Glutamatergic neuron (in vitro differentiated cells): ENCODE measurements at regions not wholly inside any gene's neighbourhood (a gene's known extent, or its start where the extent isn't known, plus 50 kb on each side); places are given as distances from the start of the nearest gene placed in this dataset.

ENCODE experiments used
- DNase-seq: peaks from one replicate; pipeline ENCODE4 v3.0.0; 2022
- H3K27ac Mint-ChIP-seq: one replicate; pipeline ENCODE4 v1.8.0; 2020; ENCODE audit warnings: mild to moderate bottlenecking, mixed read lengths, inconsistent platforms; ENCODE audit not compliant: unreplicated experiment
- H3K27me3 Mint-ChIP-seq: one replicate; pipeline ENCODE4 v1.8.0; 2020; ENCODE audit warnings: mild to moderate bottlenecking, moderate library complexity, mixed read lengths, inconsistent platforms; ENCODE audit not compliant: unreplicated experiment
- H3K36me3 Mint-ChIP-seq: one replicate; pipeline ENCODE4 v1.8.0; 2020; ENCODE audit warnings: mild to moderate bottlenecking, mixed read lengths, inconsistent platforms; ENCODE audit not compliant: unreplicated experiment
- H3K4me1 Mint-ChIP-seq: one replicate; pipeline ENCODE4 v1.8.0; 2020; ENCODE audit warnings: mild to moderate bottlenecking, low read depth, mixed read lengths, inconsistent platforms; ENCODE audit not compliant: unreplicated experiment
- H3K4me3 Mint-ChIP-seq: one replicate; pipeline ENCODE4 v1.8.0; 2020; ENCODE audit warnings: mild to moderate bottlenecking, mixed read lengths, inconsistent platforms; ENCODE audit not compliant: unreplicated experiment
- H3K9me3 Mint-ChIP-seq: one replicate; pipeline ENCODE4 v1.8.0; 2020; ENCODE audit warnings: mild to moderate bottlenecking, moderate library complexity, mixed read lengths, inconsistent platforms; ENCODE audit not compliant: unreplicated experiment
- TF ChIP-seq, protein P1 (sequence below): fragments of 200-600 bp; sonication (generic); IDR thresholded peaks from one replicate; pipeline ENCODE4 v1.5.0; 2021; ENCODE audit not compliant: partially characterized antibody, unreplicated experiment

DNA sequence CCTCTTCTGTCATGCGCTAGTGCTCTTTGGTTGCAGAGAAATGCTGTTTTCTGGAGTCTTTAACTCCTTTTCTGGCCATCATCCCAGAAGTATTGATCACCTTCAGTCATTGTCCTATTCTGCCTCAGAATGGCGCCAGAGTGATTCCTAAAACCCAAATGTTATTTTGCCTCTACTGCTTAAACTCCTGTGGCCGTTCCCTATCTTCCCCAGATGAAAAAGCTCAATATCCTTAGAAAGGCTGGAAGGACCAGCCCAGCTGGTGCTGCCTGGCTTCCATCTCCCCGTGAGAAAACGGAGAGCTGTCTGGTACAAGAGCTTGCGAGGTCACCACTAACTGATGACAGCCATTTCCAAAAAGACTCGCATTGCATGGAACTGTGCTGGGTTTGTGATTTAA is 179.1 kb downstream of the RBM26 start:
- Mint-ChIP-seq H3K27ac (peak overlapping the region; percentile 6), H3K4me1 (peaks cover 19% of the 10 kb centered on the region)
- DNase-seq = peak; percentile 19

DNA sequence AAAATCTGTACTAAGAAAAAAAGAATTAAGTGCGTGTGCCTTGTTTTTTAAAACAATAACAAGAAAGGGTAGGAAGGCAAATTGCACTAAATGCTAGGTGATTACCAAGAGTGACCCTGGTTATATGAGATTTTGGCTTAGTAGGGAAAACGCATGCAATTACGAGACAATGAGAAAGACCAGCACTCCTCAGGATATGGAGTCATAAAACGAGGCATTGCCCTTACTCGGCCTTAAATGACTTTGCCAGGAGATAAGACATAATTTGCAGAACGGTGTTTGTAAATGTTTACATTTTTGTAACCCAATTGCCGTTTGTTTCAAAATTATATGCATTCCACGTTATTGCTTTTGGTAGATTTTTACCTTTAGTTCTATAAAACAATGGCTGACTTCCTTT is 179.8 kb downstream of the RBM26 start:
- DNase-seq = no peak
- peaks cover 6% of the 10 kb centered on the region for H3K36me3 Mint-ChIP-seq
- peak overlapping the region; percentile 53 for H3K27ac Mint-ChIP-seq
- H3K4me1 Mint-ChIP-seq = peaks cover 19% of the 10 kb centered on the region
- no peaks in the 10 kb centered on the region for H3K27me3 Mint-ChIP-seq
- no peak overlapping the region for H3K4me3 Mint-ChIP-seq
- H3K9me3 Mint-ChIP-seq = peaks cover 3% of the 10 kb centered on the region
- TF ChIP-seq, protein P1, sequence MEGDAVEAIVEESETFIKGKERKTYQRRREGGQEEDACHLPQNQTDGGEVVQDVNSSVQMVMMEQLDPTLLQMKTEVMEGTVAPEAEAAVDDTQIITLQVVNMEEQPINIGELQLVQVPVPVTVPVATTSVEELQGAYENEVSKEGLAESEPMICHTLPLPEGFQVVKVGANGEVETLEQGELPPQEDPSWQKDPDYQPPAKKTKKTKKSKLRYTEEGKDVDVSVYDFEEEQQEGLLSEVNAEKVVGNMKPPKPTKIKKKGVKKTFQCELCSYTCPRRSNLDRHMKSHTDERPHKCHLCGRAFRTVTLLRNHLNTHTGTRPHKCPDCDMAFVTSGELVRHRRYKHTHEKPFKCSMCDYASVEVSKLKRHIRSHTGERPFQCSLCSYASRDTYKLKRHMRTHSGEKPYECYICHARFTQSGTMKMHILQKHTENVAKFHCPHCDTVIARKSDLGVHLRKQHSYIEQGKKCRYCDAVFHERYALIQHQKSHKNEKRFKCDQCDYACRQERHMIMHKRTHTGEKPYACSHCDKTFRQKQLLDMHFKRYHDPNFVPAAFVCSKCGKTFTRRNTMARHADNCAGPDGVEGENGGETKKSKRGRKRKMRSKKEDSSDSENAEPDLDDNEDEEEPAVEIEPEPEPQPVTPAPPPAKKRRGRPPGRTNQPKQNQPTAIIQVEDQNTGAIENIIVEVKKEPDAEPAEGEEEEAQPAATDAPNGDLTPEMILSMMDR = no peak

More for the DNA sequence above, 179.1 kb downstream of the RBM26 start:
- peaks cover 6% of the 10 kb centered on the region for H3K36me3 Mint-ChIP-seq
- TF ChIP-seq, protein P1 = no peak
- H3K4me3 Mint-ChIP-seq = no peak overlapping the region
- peaks cover 3% of the 10 kb centered on the region for H3K9me3 Mint-ChIP-seq
- H3K27me3 Mint-ChIP-seq = no peaks in the 10 kb centered on the region

DNA sequence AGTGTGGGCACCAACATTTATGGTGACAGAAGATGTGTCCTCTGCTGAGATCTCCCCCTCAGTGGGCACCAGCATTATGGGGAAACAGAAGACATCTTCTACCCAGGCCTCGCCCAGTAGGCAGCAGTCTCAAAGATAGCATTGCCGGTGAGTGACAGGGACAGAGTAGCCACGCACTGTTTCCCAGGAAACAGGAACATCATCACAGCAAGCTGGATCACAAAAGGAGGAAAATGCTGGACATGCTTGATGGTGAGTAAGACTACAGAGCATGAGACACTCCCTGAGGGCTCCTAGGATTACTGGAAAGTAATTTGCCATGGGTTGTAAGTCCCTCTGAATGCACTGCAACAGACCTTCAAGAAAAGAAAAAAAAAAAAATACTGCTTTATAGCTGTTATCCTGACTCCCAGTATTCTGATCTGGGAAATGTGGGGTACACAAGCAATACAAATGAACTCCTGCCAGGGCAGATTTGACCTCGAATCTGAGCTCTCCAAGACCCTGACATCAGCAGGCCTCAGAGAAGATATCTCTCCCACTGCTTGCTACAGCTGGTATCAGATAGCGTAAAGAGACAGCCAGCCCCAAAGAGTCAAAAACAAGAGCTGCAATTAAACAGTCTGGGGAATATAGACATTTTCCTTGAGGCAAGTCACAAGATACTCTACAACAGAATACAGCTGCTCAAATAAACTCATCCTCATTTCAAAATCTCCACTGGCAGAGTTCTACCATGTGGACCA is 180.4 kb downstream of the RBM26 start:
- DNase-seq = no peak
- peak overlapping the region; percentile 53 for H3K27ac Mint-ChIP-seq
- peaks cover 19% of the 10 kb centered on the region for H3K4me1 Mint-ChIP-seq
- peaks cover 5% of the 10 kb centered on the region for H3K9me3 Mint-ChIP-seq
- TF ChIP-seq, protein P1 = no peak
- H3K36me3 Mint-ChIP-seq = peaks cover 6% of the 10 kb centered on the region
- peak overlapping the region; percentile 35 for H3K4me3 Mint-ChIP-seq
- no peaks in the 10 kb centered on the region for H3K27me3 Mint-ChIP-seq

DNA sequence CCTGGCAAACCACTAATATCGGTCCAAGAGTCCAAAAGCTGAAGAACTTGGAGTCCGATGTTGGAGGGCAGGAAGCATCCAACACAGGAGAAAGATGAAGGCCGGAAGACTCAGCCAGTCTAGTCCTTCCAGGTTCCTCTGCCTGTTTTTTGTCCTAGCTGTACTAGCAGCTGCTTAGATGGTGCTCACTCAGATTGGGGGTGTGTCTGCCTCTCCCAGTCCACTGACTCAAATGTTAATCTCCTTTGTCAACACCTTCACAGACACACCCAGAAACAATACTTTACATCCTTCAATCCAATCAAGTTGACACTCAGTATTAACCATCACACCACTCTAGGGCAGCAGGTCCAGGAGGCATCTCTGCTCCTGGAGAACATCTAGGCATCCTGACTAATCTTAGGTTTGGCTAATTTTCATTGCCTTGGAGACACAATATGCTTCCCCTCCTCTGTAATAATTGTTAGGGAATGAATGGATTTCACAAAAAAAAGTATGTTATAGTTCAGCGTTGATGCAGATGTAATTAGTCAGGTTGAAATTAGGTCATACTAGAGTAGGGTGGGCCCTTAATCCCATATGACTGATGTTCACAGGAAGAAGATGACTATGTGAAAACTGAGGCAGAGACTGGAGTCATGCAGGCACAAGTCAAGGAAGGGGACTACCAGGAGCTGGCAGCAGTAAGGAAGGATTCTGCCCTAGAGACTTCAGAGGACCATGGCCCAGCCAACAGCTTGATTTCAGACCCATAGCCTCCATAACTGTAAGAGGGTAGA is 183.4 kb downstream of the RBM26 start:
- no peak overlapping the region for H3K4me3 Mint-ChIP-seq
- peaks cover 7% of the 10 kb centered on the region for H3K9me3 Mint-ChIP-seq
- TF ChIP-seq, protein P1 = no peak
- H3K36me3 Mint-ChIP-seq = peaks cover 6% of the 10 kb centered on the region
- H3K27ac Mint-ChIP-seq = no peak overlapping the region
- peaks cover 5% of the 10 kb centered on the region for H3K27me3 Mint-ChIP-seq
- DNase-seq = no peak
- H3K4me1 Mint-ChIP-seq = peaks cover 32% of the 10 kb centered on the region
